PFSK-1 (cell line): ENCODE measurements at regions not wholly inside any gene's neighbourhood (a gene's known extent, or its start where the extent isn't known, plus 50 kb on each side); places are given as distances from the start of the nearest gene placed in this dataset.

Experiments used
- FOXP2 ChIP-seq: optimal IDR thresholded peaks from 2 replicates; pipeline ENCODE3; 2011; ENCODE audit warnings: borderline replicate concordance, control low read depth, inconsistent platforms; ENCODE audit not compliant: insufficient read depth; ENCODE audit errors: extremely low read length, extremely low read depth
- POLR2AphosphoS5 ChIP-seq: IDR thresholded peaks from 2 replicates; pipeline ENCODE4 v1.6.1; 2012; ENCODE audit warnings: low read depth, mild to moderate bottlenecking, control low read depth, low read length, moderate library complexity
- REST ChIP-seq, 2 experiments: IDR thresholded peaks; 2 replicates each; pipeline versions ENCODE4 v1.6.1 to v1.8.0; 2011 to 2012; ENCODE audit warnings: low read depth in 2 of 2, low read length in 2 of 2, control low read depth in 1 of 2, inconsistent platforms in 1 of 2, mild to moderate bottlenecking in 1 of 2, moderate library complexity in 1 of 2; ENCODE audit not compliant: insufficient read depth in 1 of 2
- SIN3A ChIP-seq: IDR thresholded peaks from 2 replicates; pipeline ENCODE4 v1.6.1; 2012; ENCODE audit warnings: mild to moderate bottlenecking, low read length, moderate library complexity, borderline replicate concordance; ENCODE audit not compliant: insufficient read depth
- TAF1 ChIP-seq: IDR thresholded peaks from 2 replicates; pipeline ENCODE4 v1.6.1; 2012; ENCODE audit warnings: low read length, control low read depth, borderline replicate concordance; ENCODE audit not compliant: insufficient read depth

GRCh38 chr3:72665103-72665502 is 183.1 kb downstream of the SHQ1 start:
- TF ChIP-seq SIN3A (no peak), REST (IDR thresholded peaks at IDR 0.05; ENCODE audit: insufficient read depth in 1 of 2, low read depth in 2 of 2, low read length in 2 of 2) (no peak), POLR2AphosphoS5 (no peak), TAF1 (no peak), FOXP2 (no peak)
